DND-41 (cell line): ENCODE measurements at regions not wholly inside any gene's neighbourhood (a gene's known extent, or its start where the extent isn't known, plus 50 kb on each side); places are given as distances from the start of the nearest gene placed in this dataset.

Experiments used
- EZH2 ChIP-seq: IDR thresholded peaks from 3 replicates; pipeline ENCODE4 v1.6.1; 2012; ENCODE audit warnings: borderline replicate concordance, low read depth, mild to moderate bottlenecking, moderate library complexity, low read length, inconsistent platforms; ENCODE audit not compliant: severe bottlenecking
- TF ChIP-seq, protein P1 (sequence below): IDR thresholded peaks from 2 replicates; pipeline ENCODE4 v1.5.1; 2012; ENCODE audit warnings: borderline replicate concordance, low read length, moderate library complexity, mild to moderate bottlenecking; ENCODE audit not compliant: poor library complexity, severe bottlenecking; ENCODE audit errors: extremely low read depth

DNA sequence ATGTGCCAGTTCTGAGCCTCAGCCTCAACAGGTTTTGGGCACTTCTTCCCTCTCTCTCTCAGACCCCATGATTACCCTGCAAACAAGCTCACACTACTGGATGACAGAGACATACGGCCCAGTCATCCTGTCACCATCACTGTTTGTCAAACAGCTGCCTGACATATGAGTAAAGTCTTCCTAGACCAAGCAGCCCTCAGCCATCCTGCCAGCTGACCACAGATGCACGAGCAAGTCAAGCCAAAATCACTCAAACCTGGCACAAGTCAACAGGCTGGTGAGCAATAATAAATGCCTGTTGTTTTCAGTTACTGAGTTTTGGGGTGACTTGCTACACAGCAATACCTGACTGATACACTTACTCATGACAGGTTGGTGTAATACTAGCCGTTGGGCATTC lies 75.5 kb upstream of the KLF7 start:
- TF ChIP-seq, protein P1, sequence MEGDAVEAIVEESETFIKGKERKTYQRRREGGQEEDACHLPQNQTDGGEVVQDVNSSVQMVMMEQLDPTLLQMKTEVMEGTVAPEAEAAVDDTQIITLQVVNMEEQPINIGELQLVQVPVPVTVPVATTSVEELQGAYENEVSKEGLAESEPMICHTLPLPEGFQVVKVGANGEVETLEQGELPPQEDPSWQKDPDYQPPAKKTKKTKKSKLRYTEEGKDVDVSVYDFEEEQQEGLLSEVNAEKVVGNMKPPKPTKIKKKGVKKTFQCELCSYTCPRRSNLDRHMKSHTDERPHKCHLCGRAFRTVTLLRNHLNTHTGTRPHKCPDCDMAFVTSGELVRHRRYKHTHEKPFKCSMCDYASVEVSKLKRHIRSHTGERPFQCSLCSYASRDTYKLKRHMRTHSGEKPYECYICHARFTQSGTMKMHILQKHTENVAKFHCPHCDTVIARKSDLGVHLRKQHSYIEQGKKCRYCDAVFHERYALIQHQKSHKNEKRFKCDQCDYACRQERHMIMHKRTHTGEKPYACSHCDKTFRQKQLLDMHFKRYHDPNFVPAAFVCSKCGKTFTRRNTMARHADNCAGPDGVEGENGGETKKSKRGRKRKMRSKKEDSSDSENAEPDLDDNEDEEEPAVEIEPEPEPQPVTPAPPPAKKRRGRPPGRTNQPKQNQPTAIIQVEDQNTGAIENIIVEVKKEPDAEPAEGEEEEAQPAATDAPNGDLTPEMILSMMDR = no peak
- no peak for TF ChIP-seq EZH2
